A204.1 (cell line): ENCODE measurements at regions not wholly inside any gene's neighbourhood (a gene's known extent, or its start where the extent isn't known, plus 50 kb on each side); places are given as distances from the start of the nearest gene placed in this dataset.
"Not testable (repeated sequence)": the region's sequence is repeated elsewhere in the genome, so short reads cannot be mapped to it uniquely, and the experiment has no call there.

Experiments
- FAIRE-seq: peaks from 2 replicates; lab custom pipeline; 2012; peaks lifted over from hg19 to GRCh38; lab: Jason Lieb, UNC

DNA sequence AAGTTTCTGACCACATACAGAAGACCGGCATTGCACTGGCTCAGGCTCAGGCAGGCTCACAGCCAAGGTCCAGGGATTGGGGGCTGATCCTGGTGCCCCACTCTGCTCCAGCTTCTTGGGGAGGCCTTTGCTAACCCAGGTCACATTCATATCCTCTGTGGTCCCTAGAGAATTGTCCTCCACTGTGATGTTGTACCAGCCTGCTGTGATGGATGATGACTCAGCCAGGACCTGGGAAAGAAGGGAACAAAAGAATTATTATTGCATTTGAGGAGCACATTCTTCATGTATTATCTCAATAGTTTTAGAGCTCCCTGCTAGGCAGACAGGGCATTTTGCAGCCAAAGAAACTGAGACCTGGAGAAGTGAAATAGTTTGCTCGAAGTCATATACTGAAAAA lies 114.3 kb upstream of the ETV3 start:
- FAIRE-seq = no peak

- no peak for FAIRE-seq
Observed at GRCh38 chr1:157249739-157250138, 111.5 kb upstream of the ETV3 start.

GRCh38 chr1:157249326-157249725 lies 111.1 kb upstream of the ETV3 start:
- no peak for FAIRE-seq

DNA sequence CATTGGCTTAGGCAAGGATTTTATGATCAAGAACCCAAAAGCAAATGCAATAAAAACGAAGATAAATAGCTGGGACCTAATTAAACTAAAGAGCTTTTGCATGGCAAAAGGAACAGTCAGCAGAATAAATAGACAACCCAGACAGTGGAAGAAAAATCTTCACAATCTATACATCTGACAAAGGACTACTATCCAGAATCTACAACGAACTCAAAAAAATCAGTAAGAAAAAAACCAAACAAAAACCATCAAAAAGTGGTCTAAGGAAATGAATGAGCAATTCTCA lies 109.5 kb upstream of the ETV3 start:
- FAIRE-seq = not testable (repeated sequence)

GRCh38 chr1:157247005-157247763 lies 109.0 kb upstream of the ETV3 start:
- no peak for FAIRE-seq

DNA sequence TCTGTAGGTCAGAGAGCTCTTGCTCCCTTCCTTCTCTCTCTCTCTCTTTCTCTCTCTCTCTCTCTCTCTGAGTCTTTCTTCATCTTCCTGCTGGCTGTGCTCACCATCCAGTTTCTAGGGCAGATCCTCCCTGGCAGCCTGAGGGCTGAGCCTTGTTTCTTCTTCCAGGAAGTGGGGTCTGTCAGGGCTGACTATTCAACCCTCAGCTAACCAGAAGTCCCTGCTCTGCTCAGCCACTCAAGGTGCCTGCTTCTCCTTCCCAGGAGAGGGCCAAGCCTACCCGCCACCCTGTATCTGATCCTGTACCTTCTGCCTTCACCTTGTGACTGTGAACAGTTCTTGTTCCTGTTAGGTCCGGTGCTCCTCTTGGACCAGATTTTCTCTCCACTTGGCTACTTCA lies 107.6 kb upstream of the ETV3 start:
- no peak for FAIRE-seq

DNA sequence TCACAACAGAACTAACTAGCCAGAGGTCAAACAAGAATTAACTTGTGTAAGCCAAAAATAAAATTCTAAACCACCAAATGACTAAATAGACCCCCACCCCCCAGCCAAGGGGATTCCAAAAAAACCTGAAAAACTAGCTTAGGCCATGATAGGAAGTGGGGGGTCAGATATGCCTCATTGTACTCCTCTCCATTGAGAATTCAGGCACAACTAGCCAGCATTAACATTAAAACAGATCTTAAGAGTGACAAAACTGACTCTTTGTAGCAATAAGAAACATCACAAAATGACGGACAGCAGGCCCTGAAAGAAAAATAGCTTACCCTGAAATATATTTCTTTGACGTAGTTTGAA lies 103.0 kb upstream of the ETV3 start:
- no peak for FAIRE-seq

GRCh38 chr1:157240495-157241184 lies 102.4 kb upstream of the ETV3 start:
- no peak for FAIRE-seq

- FAIRE-seq = no peak
Observed at GRCh38 chr1:157239936-157240335, 101.7 kb upstream of the ETV3 start.

GRCh38 chr1:157238585-157238984 lies 100.4 kb upstream of the ETV3 start:
- no peak for FAIRE-seq

GRCh38 chr1:157237981-157238380 lies 99.8 kb upstream of the ETV3 start:
- no peak for FAIRE-seq

DNA sequence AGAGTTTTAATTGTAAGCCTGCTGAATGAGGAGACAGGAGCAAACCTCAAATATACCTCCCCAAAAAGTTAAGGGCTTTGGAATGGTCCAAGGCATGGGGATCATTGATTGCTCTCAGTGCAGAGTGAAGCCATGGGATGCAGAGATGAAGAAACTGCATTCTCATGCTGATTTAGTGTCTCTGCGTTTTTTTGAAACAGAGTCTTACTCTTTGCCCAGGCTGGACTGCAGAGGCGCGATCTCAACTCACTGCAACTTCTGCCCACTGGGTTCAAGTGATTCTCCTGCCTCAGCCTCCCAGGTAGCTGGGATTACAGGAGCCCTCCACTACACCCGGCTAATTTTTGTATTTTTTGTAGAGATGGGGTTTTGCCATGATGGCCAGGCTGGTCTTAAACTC lies 99.3 kb upstream of the ETV3 start:
- no peak for FAIRE-seq

GRCh38 chr1:157236072-157236471 lies 97.9 kb upstream of the ETV3 start:
- FAIRE-seq = no peak

DNA sequence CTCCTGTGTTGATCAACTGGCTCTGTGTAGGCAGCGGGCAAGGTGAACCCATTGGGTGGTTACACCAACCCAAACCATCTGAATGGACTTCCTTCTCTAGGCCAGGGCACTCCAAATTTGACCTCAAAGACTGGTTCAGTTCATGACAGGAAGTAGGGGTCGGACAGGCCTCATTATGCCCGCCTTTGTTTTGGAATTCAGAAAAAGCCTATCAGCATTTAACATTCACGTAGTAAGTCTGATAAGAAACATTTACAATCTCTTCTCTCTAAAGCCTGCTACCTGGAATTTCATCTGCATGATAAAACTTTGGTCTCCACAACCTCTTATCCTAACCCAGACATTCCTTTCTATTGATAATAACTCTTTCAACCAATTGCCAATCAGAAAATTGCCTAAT lies 97.1 kb upstream of the ETV3 start:
- FAIRE-seq = no peak

GRCh38 chr1:157234705-157235273 lies 96.6 kb upstream of the ETV3 start:
- FAIRE-seq = no peak

DNA sequence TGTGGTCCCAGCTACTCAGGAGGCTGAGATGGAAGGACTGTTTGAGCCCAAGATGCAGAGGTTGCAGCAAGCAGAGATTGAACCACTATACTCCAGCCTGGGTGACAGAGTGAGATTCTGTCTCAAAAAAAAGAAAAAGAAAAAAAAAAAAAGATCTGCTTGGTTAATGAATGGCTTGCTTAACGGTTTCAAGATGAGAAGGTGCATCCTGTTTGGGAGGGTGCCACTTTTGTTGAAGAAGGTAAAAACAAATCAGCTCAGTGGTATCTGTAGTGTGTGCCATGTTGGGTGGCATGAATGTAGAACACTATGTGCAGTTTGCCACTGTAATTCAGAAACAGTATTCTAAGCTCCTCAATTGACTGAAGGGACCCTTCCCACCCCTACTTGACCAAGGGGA lies 94.9 kb upstream of the ETV3 start:
- no peak for FAIRE-seq

- no peak for FAIRE-seq
Observed at GRCh38 chr1:157231846-157232525, 93.8 kb upstream of the ETV3 start.

DNA sequence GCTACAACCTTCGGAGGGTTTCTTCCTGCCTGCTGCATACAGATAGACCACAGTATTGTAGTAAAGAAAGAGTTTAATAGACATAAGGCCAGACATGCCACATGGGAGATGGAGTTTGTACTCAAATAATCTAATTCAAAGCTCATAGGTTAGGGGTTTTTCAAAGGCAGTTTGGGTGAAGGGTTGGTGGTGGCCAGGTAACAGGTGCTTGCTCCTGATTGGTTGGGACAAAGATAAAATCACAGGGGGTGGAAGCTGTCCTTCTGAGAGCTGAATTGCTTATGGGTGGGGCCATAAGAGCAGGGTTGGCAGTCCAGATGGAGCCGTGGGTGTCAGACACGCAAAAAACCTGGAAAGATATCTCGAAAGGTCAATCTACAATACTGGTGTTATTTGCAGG lies 92.3 kb upstream of the ETV3 start:
- no peak for FAIRE-seq

- no peak for FAIRE-seq
Observed at GRCh38 chr1:157227700-157228099, 89.5 kb upstream of the ETV3 start.

DNA sequence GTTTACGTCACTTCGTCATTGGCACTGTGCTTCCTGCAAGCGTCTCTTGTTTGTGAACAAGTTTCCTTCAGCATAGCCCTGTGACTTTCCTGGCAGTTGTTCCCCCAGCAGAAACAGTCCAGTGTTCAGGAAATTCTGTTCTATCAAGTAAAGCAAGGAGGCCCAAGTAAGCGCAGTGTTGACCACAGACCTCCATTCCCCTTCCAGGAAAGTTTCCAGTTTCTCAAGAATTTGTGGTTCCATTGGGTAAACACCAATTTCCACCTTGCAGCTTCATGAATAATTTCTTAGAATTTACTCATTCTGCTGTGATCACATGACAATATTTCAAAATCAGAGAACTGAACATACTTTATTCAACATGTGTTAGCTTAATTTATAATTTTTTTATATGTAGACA lies 88.5 kb upstream of the ETV3 start:
- FAIRE-seq = no peak

GRCh38 chr1:157219600-157219999 lies 81.4 kb upstream of the ETV3 start:
- FAIRE-seq = no peak

DNA sequence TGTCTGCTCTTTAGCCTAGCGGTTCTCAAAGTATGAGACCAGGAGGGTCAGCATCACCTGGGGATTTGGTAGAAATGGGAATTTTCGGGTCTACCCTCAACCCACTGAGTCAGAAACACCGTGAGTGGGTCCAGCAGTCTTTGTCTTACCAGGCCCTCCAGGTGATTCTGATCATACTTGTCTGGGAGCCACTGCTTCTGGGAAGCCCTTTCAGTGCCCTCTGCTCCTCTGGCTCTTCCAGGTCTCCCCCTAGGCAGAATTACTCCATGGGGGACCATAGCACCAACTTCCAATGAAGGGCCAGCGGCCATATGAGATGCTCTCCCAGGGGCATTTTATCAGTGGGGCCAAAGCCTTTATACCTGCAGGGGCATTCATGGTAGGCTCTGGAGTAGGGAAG lies 81.0 kb upstream of the ETV3 start:
- FAIRE-seq = no peak

DNA sequence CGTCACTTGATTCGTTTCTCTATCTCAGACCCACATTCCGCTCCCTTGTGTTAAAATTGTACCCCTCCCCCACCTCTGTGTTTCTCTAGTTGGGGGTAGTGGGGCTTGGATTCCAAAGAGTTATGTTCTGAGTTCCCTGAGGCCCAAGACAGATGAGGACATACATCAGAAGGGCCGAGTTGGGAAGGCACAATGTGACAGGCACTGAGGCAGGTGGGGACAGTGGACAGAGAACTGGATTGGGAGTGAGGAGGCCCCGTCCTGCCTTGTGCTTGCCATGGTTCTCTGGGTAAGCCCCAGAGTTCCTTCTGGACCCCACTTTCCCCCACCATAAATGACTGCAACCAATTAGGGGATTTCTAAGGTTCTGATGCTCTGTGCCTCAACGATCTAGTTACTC lies 80.5 kb upstream of the ETV3 start:
- no peak for FAIRE-seq

- no peak for FAIRE-seq
Observed at GRCh38 chr1:157217486-157217885, 79.3 kb upstream of the ETV3 start.
